Transverse colon (tissue), 4 donors: ENCODE measurements at regions not wholly inside any gene's neighbourhood (a gene's known extent, or its start where the extent isn't known, plus 50 kb on each side); places are given as distances from the start of the nearest gene placed in this dataset.

ENCODE experiments used
- DNase-seq: peaks from one replicate; pipeline ENCODE4 v3.0.0-alpha.2; 2019
- H3K27ac ChIP-seq, 4 donors: fragments of 200-600 bp; sonication (generic); 2 replicates each; pipeline ENCODE4 v1.5.1; 2016 to 2018; ENCODE audit warnings: inconsistent platforms in 4 of 4
- H3K27me3 ChIP-seq: fragments of 200-600 bp; sonication (generic); 2 replicates; pipeline ENCODE4 v1.5.1; 2017; ENCODE audit warnings: inconsistent platforms
- H3K36me3 ChIP-seq, 4 donors: fragments of 200-600 bp; sonication (generic); 2 replicates each; pipeline ENCODE4 v1.5.1; 2017 to 2019; ENCODE audit warnings: inconsistent platforms in 4 of 4
- H3K4me1 ChIP-seq, 4 donors: fragments of 200-600 bp; sonication (generic); 2 replicates each; pipeline ENCODE4 v1.5.1; 2017 to 2020; ENCODE audit warnings: inconsistent platforms in 4 of 4
- H3K4me3 ChIP-seq, 4 donors: fragments of 200-600 bp; sonication (generic); 1 replicate in 1 of 4; 2 replicates in 3 of 4; pipeline versions ENCODE4 v1.5.1 to v1.6.1; 2017 to 2019; ENCODE audit warnings: inconsistent platforms in 4 of 4
- H3K9me3 ChIP-seq, 2 donors: fragments of 200-600 bp; sonication (generic); 2 replicates each; pipeline ENCODE4 v1.5.1; 2017 to 2019; ENCODE audit warnings: inconsistent platforms in 2 of 2
- EP300 ChIP-seq: sonication (generic); formaldehyde crosslinking; IDR thresholded peaks from one replicate; pipeline ENCODE4 v1.6.1; 2017; ENCODE audit warnings: antibody characterized with exemption, low read depth
- POLR2A ChIP-seq: fragments of 450-650 bp; IDR thresholded peaks from one replicate; pipeline ENCODE4 v1.6.1; 2016; ENCODE audit warnings: antibody characterized with exemption, mild to moderate bottlenecking, moderate library complexity
- POLR2AphosphoS5 ChIP-seq, 3 donors: sonication (generic); formaldehyde crosslinking; IDR thresholded peaks; one replicate each; pipeline ENCODE4 v1.6.1; 2016; ENCODE audit warnings: antibody characterized with exemption in 3 of 3
- WGBS, 2 donors: methylation state at CpG; one replicate each; pipeline ENCODE4 v1.1.5; 2018; ENCODE audit warnings: low coverage in 1 of 2; 5-methylcytosine and 5-hydroxymethylcytosine counted together
- in situ Hi-C, 4 donors: fragments of 200-750 bp; cut with MboI; loops; one replicate each; pipeline versions ENCODE4 v1.15.0 to v1.15.1; 2017; ENCODE audit warnings: low sequenced_read_pairs in 3 of 4, low pct_ligation_motif_present in 1 of 4, low pct_unique_long_range_greater_than_20kb in 1 of 4
- intact Hi-C: fragments of 100-400 bp; cut with DNase I; formaldehyde crosslinking; loops from one replicate; pipeline ENCODE4 v1.15.1; 2023; ENCODE audit warnings: low total_unique reads
- TF ChIP-seq, protein P1 (sequence below), 5 experiments: fragments of 200-600 bp in 3 of 5; fragments of 450-650 bp in 2 of 5; sonication (generic) in 3 of 5; IDR thresholded peaks; 1 replicate in 2 of 5; 2 replicates in 3 of 5; pipeline ENCODE4 v1.5.1; 2016 to 2017; ENCODE audit warnings: antibody characterized with exemption in 5 of 5, inconsistent platforms in 3 of 5, mild to moderate bottlenecking in 2 of 5, moderate library complexity in 1 of 5

DNA sequence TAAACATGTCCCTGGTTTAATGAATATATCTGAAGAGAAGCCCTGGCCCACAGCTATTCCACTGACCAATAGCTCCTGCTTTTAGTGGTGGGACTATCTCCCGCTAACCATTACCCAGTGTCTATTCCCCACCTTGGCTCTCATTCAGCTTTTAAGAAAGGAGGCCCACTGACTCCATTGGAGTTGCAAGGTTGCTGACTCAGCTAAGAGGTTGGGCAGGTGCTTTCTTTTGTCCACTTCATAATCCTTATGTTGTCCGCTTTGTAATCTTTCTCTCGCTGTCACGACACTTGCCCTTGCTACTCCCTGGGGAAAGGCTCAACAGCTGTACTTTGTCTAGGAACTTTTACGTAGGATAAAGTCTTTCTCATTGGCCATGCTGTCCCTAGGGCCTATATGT lies 453.4 kb upstream of the CCDC196 start:
- Histone ChIP-seq H3K4me1 (no peaks in the 10 kb centered on the region), H3K27me3 (no peaks in the 10 kb centered on the region), H3K27ac (no peak overlapping the region), H3K4me3 (no peak overlapping the region), H3K9me3 (peaks cover 0 to 9% of the 10 kb centered on the region in 2 donors), H3K36me3 (no peaks in the 10 kb centered on the region)
- in situ Hi-C loops, result no loop called here
- TF ChIP-seq, protein P1, sequence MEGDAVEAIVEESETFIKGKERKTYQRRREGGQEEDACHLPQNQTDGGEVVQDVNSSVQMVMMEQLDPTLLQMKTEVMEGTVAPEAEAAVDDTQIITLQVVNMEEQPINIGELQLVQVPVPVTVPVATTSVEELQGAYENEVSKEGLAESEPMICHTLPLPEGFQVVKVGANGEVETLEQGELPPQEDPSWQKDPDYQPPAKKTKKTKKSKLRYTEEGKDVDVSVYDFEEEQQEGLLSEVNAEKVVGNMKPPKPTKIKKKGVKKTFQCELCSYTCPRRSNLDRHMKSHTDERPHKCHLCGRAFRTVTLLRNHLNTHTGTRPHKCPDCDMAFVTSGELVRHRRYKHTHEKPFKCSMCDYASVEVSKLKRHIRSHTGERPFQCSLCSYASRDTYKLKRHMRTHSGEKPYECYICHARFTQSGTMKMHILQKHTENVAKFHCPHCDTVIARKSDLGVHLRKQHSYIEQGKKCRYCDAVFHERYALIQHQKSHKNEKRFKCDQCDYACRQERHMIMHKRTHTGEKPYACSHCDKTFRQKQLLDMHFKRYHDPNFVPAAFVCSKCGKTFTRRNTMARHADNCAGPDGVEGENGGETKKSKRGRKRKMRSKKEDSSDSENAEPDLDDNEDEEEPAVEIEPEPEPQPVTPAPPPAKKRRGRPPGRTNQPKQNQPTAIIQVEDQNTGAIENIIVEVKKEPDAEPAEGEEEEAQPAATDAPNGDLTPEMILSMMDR (IDR thresholded peaks at IDR 0.05), result no peak
- TF ChIP-seq POLR2A (no peak), EP300 (no peak), POLR2AphosphoS5 (IDR thresholded peaks at IDR 0.05) (no peak)
- WGBS, 2 donors, result 92 to 100% methylated on average over 1 to 5 of the region's 5 CpGs
- intact Hi-C loops, result no loop called here
- no peak for DNase-seq

DNA sequence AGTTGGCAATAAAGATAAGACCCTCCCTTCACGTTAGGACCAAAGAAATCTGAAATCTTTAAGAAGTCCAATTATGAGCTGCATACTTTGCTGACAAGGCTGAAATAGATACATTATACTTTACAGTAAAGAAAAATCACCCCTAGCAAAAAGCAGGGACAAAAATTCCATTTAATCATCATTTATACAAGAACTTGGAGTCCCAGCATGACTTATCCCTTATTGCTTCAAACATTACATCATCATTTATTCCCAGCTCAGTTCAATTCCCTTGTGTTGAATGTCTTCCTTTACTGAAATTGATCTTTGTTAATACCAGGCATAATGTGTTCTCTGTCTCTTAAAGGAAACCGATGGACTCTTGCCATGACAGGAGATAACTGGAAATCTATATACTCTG lies 449.6 kb upstream of the CCDC196 start:
- Histone ChIP-seq H3K27me3 (no peaks in the 10 kb centered on the region), H3K9me3 (peaks cover 0 to 5% of the 10 kb centered on the region in 2 donors), H3K36me3 (no peaks in the 10 kb centered on the region), H3K4me1 (no peaks in the 10 kb centered on the region), H3K4me3 (no peak overlapping the region), H3K27ac (no peak overlapping the region)
- DNase-seq, result no peak
- WGBS, 2 donors, result 72 to 73% methylated on average over 2 of the region's 2 CpGs
- in situ Hi-C loops, result no loop called here
- TF ChIP-seq POLR2A, result no peak
- TF ChIP-seq POLR2AphosphoS5 (IDR thresholded peaks at IDR 0.05), result no peak
- TF ChIP-seq EP300, result no peak
- TF ChIP-seq, protein P1 (IDR thresholded peaks at IDR 0.05), result no peak
- intact Hi-C loops, result no loop called here

DNA sequence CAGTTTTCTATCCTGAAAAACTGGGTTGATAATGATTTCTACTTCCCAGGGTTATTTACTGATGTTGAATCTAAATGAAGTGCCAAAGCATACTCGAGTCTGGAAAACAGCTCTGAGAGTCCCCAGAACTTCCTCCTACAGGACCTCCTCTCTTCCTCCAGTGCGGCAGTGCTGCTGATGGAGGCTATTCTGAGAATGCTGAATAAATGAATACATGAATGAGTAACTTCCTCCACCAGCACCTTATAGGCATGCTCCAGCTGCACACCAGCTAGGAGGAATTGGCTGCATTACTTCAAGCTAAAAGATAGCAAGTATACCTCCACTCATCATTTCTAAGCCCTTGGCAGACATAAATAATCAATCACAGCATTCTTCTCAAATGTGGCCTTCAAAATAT lies 448.8 kb upstream of the CCDC196 start:
- Histone ChIP-seq H3K4me3 (no peak overlapping the region), H3K27me3 (no peaks in the 10 kb centered on the region), H3K4me1 (no peaks in the 10 kb centered on the region), H3K27ac (no peak overlapping the region), H3K9me3 (peaks cover 0 to 3% of the 10 kb centered on the region in 2 donors), H3K36me3 (no peaks in the 10 kb centered on the region)
- intact Hi-C loops, result no loop called here
- TF ChIP-seq POLR2A, result no peak
- no peak for TF ChIP-seq POLR2AphosphoS5 (IDR thresholded peaks at IDR 0.05)
- TF ChIP-seq, protein P1 (IDR thresholded peaks at IDR 0.05), result no peak
- no peak for TF ChIP-seq EP300
- 67% methylated on average over 2 of the region's 2 CpGs; no CpG with 5 or more reads in 1 of the 2 donors for WGBS, 2 donors
- no peak for DNase-seq
- in situ Hi-C loops, result no loop called here

DNA sequence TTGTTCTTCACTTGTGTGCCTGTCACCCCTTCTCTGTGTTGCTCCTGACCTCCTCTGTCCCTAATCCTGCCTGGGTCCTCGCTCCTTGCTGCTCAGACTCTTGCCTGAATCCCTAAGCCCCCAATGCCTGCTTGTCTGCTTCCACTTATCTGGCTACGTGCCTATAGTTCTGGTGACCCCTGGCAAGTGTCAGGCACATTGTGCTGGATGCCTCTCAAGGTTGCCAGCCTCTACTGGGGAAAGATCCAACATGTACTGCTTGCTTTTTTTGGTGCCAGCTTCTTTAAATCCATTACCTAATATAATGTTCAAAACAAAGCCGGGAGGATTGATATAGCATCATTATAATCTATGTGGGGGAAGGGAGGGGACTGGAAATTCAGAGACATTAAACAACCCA lies 448.0 kb upstream of the CCDC196 start:
- Histone ChIP-seq H3K36me3 (no peaks in the 10 kb centered on the region), H3K27me3 (no peaks in the 10 kb centered on the region), H3K4me3 (no peak overlapping the region), H3K4me1 (no peaks in the 10 kb centered on the region), H3K27ac (peak overlapping the region in 2 of 4 donors; percentile 16 to 30), H3K9me3 (no peaks in the 10 kb centered on the region)
- 49% methylated on average over 3 of the region's 3 CpGs; no CpG with 5 or more reads in 1 of the 2 donors for WGBS, 2 donors
- intact Hi-C loops, result no loop called here
- no peak for DNase-seq
- in situ Hi-C loops, result no loop called here
- TF ChIP-seq POLR2AphosphoS5 (IDR thresholded peaks at IDR 0.05) (no peak), POLR2A (no peak), EP300 (no peak)
- TF ChIP-seq, protein P1 (IDR thresholded peaks at IDR 0.05), result no peak
